ENCODE measurements at regions not wholly inside any gene's neighbourhood (a gene's known extent, or its start where the extent isn't known, plus 50 kb on each side); places are given as distances from the start of the nearest gene placed in this dataset.

DNA sequence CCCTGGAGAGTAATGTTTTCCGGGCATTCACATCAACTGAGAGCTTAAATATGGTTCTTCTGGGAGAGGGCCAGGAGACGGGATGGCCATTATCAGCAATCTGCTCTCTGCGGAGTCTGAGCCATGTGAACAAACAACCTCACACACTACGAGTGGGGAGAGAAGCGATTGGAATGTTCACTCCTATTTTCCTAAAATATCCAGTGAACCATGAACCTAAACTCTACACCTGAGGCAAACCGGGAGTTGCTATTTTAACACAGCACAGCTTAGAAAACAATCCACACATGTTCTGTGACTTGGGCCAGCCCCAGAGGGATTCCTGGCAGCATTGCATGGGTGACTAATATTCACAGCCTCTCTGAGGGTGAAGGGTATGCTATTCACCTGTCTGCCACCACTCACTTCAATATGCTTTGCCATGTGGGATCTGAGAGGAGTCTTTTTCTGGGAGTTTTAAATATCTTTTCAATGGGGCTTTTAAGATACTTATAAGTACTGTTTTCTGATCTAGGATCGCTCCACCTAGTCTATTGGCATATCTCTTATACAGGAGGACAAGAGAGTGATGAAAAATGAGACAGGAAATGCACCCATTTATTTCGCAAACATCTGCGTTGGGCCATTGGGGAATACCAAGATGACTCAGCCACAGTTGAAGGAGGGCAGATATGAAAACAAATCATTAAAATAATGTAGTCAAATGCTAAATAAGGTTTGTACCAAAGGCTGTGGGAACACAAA is 72.6 kb upstream of the SERP2 start (continued):
- TF ChIP-seq NRF1 (IDR thresholded peaks at IDR 0.05; ENCODE audit: low read depth, low read length), result no peak
- no peak for TF ChIP-seq KDM4A (IDR thresholded peaks at IDR 0.05; ENCODE audit: low read depth, low read length, severe bottlenecking)
- TF ChIP-seq POLR2AphosphoS5 (IDR thresholded peaks at IDR 0.05; ENCODE audit: low read depth, low read length), result no peak
- no peak for TF ChIP-seq TAF7 (optimal IDR thresholded peaks at IDR 0.05; ENCODE audit: borderline replicate concordance, low read depth, low read length)
- no peak for TF ChIP-seq SIX5 (IDR thresholded peaks at IDR 0.05; ENCODE audit: low read depth, low read length)
- TF ChIP-seq TEAD4 (IDR thresholded peaks at IDR 0.05; ENCODE audit: low read depth, low read length), result no peak
- TF ChIP-seq SRF (IDR thresholded peaks at IDR 0.05; ENCODE audit: low read depth, low read length), result no peak
- TF ChIP-seq KDM5A (IDR thresholded peaks at IDR 0.05; ENCODE audit: low read length), result no peak
- no peak for TF ChIP-seq GTF2F1 (IDR thresholded peaks at IDR 0.05; ENCODE audit: borderline replicate concordance, low read depth, low read length)
- TF ChIP-seq, protein P1, sequence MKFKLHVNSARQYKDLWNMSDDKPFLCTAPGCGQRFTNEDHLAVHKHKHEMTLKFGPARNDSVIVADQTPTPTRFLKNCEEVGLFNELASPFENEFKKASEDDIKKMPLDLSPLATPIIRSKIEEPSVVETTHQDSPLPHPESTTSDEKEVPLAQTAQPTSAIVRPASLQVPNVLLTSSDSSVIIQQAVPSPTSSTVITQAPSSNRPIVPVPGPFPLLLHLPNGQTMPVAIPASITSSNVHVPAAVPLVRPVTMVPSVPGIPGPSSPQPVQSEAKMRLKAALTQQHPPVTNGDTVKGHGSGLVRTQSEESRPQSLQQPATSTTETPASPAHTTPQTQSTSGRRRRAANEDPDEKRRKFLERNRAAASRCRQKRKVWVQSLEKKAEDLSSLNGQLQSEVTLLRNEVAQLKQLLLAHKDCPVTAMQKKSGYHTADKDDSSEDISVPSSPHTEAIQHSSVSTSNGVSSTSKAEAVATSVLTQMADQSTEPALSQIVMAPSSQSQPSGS (IDR thresholded peaks at IDR 0.05; ENCODE audit: low read length), result no peak
